ENCODE measurements at regions not wholly inside any gene's neighbourhood (a gene's known extent, or its start where the extent isn't known, plus 50 kb on each side); places are given as distances from the start of the nearest gene placed in this dataset.
A peak's percentile ranks its signal among the peaks of the same experiment; 100 is the strongest.
"Not testable (repeated sequence)": the region's sequence is repeated elsewhere in the genome, so short reads cannot be mapped to it uniquely, and the experiment has no call there.

- no peak for TF ChIP-seq CTCF (IDR thresholded peaks at IDR 0.05; ENCODE audit: low read depth, low read length)
- H3K36me3 ChIP-seq: no peaks in the 10 kb centered on the region
Measured at GRCh38 chr6:156676721-156677120, 100.5 kb upstream of the ARID1B start.

GRCh38 chr6:156674197-156674596 lies 103.0 kb upstream of the ARID1B start:
- Histone ChIP-seq H3K9me3 (ENCODE audit: low read depth) (no peaks in the 10 kb centered on the region), H3K27me3 (no peaks in the 10 kb centered on the region), H3K4me3 (no peak overlapping the region), H3K27ac (no peak overlapping the region), H3K36me3 (no peaks in the 10 kb centered on the region), H3K4me1 (ENCODE audit: low read depth) (no peaks in the 10 kb centered on the region)
- no peak for TF ChIP-seq CTCF (IDR thresholded peaks at IDR 0.05; ENCODE audit: low read depth, low read length)
- DNase-seq (ENCODE audit: low read depth in 1 of 2, low spot score in 1 of 2): no peak

More at GRCh38 chr6:156676721-156677120, 100.5 kb upstream of the ARID1B start:
- H3K4me3 ChIP-seq: no peak overlapping the region
- H3K27ac ChIP-seq: no peak overlapping the region
- H3K9me3 ChIP-seq (ENCODE audit: low read depth): no peaks in the 10 kb centered on the region
- no peaks in the 10 kb centered on the region for H3K4me1 ChIP-seq (ENCODE audit: low read depth)
- no peak for DNase-seq (ENCODE audit: low read depth in 1 of 2, low spot score in 1 of 2)
- no peaks in the 10 kb centered on the region for H3K27me3 ChIP-seq

- not testable (repeated sequence) for H3K36me3 ChIP-seq; H3K27me3 ChIP-seq; H3K4me3 ChIP-seq; H3K27ac ChIP-seq; DNase-seq (ENCODE audit: low read depth in 1 of 2, low spot score in 1 of 2); H3K9me3 ChIP-seq (ENCODE audit: low read depth); H3K4me1 ChIP-seq (ENCODE audit: low read depth)
Measured at GRCh38 chr6:156670097-156670496, 107.1 kb upstream of the ARID1B start.

- Histone ChIP-seq H3K27ac (no peak overlapping the region), H3K4me3 (no peak overlapping the region), H3K4me1 (ENCODE audit: low read depth) (peaks cover 9% of the 10 kb centered on the region), H3K36me3 (no peaks in the 10 kb centered on the region), H3K27me3 (no peaks in the 10 kb centered on the region), H3K9me3 (ENCODE audit: low read depth) (no peaks in the 10 kb centered on the region)
- no peak for DNase-seq (ENCODE audit: low read depth in 1 of 2, low spot score in 1 of 2)
- peak; percentile 24 for TF ChIP-seq CTCF (IDR thresholded peaks at IDR 0.05; ENCODE audit: low read depth, low read length)
Measured at GRCh38 chr6:156662025-156662445, 115.1 kb upstream of the ARID1B start.

GRCh38 chr6:156660389-156660788 lies 116.8 kb upstream of the ARID1B start:
- no peak overlapping the region for H3K4me3 ChIP-seq
- H3K27me3 ChIP-seq: no peaks in the 10 kb centered on the region
- H3K9me3 ChIP-seq (ENCODE audit: low read depth): no peaks in the 10 kb centered on the region
- no peak for TF ChIP-seq CTCF (IDR thresholded peaks at IDR 0.05; ENCODE audit: low read depth, low read length)
- DNase-seq (ENCODE audit: low read depth in 1 of 2, low spot score in 1 of 2): no peak
- H3K27ac ChIP-seq: no peak overlapping the region
- peaks cover 12% of the 10 kb centered on the region for H3K4me1 ChIP-seq (ENCODE audit: low read depth)
- no peaks in the 10 kb centered on the region for H3K36me3 ChIP-seq

GRCh38 chr6:156659822-156660198 lies 117.4 kb upstream of the ARID1B start:
- DNase-seq (ENCODE audit: low read depth in 1 of 2, low spot score in 1 of 2): no peak
- no peaks in the 10 kb centered on the region for H3K9me3 ChIP-seq (ENCODE audit: low read depth)
- no peak overlapping the region for H3K27ac ChIP-seq

More at GRCh38 chr6:156659822-156660198, 117.4 kb upstream of the ARID1B start:
- TF ChIP-seq CTCF (IDR thresholded peaks at IDR 0.05; ENCODE audit: low read depth, low read length): no peak
- Histone ChIP-seq H3K27me3 (no peaks in the 10 kb centered on the region), H3K4me3 (no peak overlapping the region), H3K36me3 (no peaks in the 10 kb centered on the region), H3K4me1 (ENCODE audit: low read depth) (peaks cover 12% of the 10 kb centered on the region)
